Thyroid gland (tissue), 4 donors: ENCODE measurements at regions not wholly inside any gene's neighbourhood (a gene's known extent, or its start where the extent isn't known, plus 50 kb on each side); places are given as distances from the start of the nearest gene placed in this dataset.

Experiments
- DNase-seq, 2 donors: peaks; one replicate each; pipeline ENCODE4 v3.0.0-alpha.2; 2019
- H3K27ac ChIP-seq, 3 donors: fragments of 200-600 bp; sonication (generic); 1 replicate in 2 of 3; 2 replicates in 1 of 3; pipeline ENCODE4 v1.5.1; 2016 to 2019; ENCODE audit warnings: mild to moderate bottlenecking in 1 of 3, moderate library complexity in 1 of 3
- H3K27me3 ChIP-seq: fragments of 200-600 bp; sonication (generic); one replicate; pipeline ENCODE4 v1.5.1; 2019
- H3K36me3 ChIP-seq, 2 donors: fragments of 200-600 bp; sonication (generic); one replicate each; pipeline ENCODE4 v1.5.1; 2016 to 2019
- H3K4me1 ChIP-seq, 2 donors: fragments of 200-600 bp; sonication (generic); one replicate each; pipeline ENCODE4 v1.5.1; 2017 to 2019
- H3K4me3 ChIP-seq, 3 donors: fragments of 200-600 bp; sonication (generic); replicated peaks in 1 of 3; 1 replicate in 2 of 3; 2 replicates in 1 of 3; pipeline ENCODE4 v1.5.1; 2016; ENCODE audit warnings: mild to moderate bottlenecking in 1 of 3
- H3K9me3 ChIP-seq: fragments of 200-600 bp; sonication (generic); one replicate; pipeline ENCODE4 v1.5.1; 2017
- POLR2A ChIP-seq, 2 donors: fragments of 450-650 bp; IDR thresholded peaks; one replicate each; pipeline ENCODE4 v1.6.1; 2017; ENCODE audit warnings: antibody characterized with exemption in 2 of 2, mild to moderate bottlenecking in 2 of 2, moderate library complexity in 1 of 2
- WGBS, 2 donors: methylation state at CpG; one replicate each; pipeline ENCODE4 v1.1.5; 2017; 5-methylcytosine and 5-hydroxymethylcytosine counted together
- intact Hi-C: fragments of 100-400 bp; cut with DNase I; formaldehyde crosslinking; loops from one replicate; pipeline ENCODE4 v1.15.1; 2023
- TF ChIP-seq, protein P1 (sequence below), 6 experiments: fragments of 200-600 bp in 3 of 6; fragments of 450-650 bp in 3 of 6; sonication (generic) in 3 of 6; IDR thresholded peaks; one replicate each; pipeline ENCODE4 v1.5.1; 2016 to 2019; ENCODE audit warnings: antibody characterized with exemption in 6 of 6, mild to moderate bottlenecking in 2 of 6, inconsistent platforms in 1 of 6, moderate library complexity in 1 of 6

- no peak for DNase-seq
- peaks cover 0 to 7% of the 10 kb centered on the region in 2 donors for H3K4me1 ChIP-seq
- intact Hi-C loops, result no loop called here
- H3K27ac ChIP-seq, result no peak overlapping the region
- TF ChIP-seq, protein P1, sequence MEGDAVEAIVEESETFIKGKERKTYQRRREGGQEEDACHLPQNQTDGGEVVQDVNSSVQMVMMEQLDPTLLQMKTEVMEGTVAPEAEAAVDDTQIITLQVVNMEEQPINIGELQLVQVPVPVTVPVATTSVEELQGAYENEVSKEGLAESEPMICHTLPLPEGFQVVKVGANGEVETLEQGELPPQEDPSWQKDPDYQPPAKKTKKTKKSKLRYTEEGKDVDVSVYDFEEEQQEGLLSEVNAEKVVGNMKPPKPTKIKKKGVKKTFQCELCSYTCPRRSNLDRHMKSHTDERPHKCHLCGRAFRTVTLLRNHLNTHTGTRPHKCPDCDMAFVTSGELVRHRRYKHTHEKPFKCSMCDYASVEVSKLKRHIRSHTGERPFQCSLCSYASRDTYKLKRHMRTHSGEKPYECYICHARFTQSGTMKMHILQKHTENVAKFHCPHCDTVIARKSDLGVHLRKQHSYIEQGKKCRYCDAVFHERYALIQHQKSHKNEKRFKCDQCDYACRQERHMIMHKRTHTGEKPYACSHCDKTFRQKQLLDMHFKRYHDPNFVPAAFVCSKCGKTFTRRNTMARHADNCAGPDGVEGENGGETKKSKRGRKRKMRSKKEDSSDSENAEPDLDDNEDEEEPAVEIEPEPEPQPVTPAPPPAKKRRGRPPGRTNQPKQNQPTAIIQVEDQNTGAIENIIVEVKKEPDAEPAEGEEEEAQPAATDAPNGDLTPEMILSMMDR (IDR thresholded peaks at IDR 0.05), result no peak
- no peak for TF ChIP-seq POLR2A (IDR thresholded peaks at IDR 0.05)
- no peaks in the 10 kb centered on the region for H3K36me3 ChIP-seq
- 69 to 78% methylated on average over 2 of the region's 2 CpGs for WGBS, 2 donors
- H3K9me3 ChIP-seq, result no peaks in the 10 kb centered on the region
- H3K27me3 ChIP-seq, result no peaks in the 10 kb centered on the region
- no peak overlapping the region for H3K4me3 ChIP-seq
These were observed 414.0 kb upstream of the TNP1 start for GRCh38 chr2:217273851-217274250.

- WGBS, 2 donors, result 93 to 95% methylated on average over 4 of the region's 4 CpGs
These were observed 413.3 kb upstream of the TNP1 start for GRCh38 chr2:217273162-217273561.

GRCh38 chr2:217271813-217272212, 411.9 kb upstream of the TNP1 start:
- H3K4me1 ChIP-seq, result peaks cover 0 to 7% of the 10 kb centered on the region in 2 donors
- intact Hi-C loops, result no loop called here
- 85 to 92% methylated on average over 3 of the region's 3 CpGs for WGBS, 2 donors
- H3K4me3 ChIP-seq, result no peak overlapping the region
- no peak overlapping the region for H3K27ac ChIP-seq
- no peaks in the 10 kb centered on the region for H3K9me3 ChIP-seq
- no peaks in the 10 kb centered on the region for H3K27me3 ChIP-seq
- DNase-seq, result no peak
- TF ChIP-seq, protein P1 (IDR thresholded peaks at IDR 0.05), result no peak
- TF ChIP-seq POLR2A (IDR thresholded peaks at IDR 0.05), result no peak
- H3K36me3 ChIP-seq, result no peaks in the 10 kb centered on the region

More at GRCh38 chr2:217273162-217273561, 413.3 kb upstream of the TNP1 start:
- no peaks in the 10 kb centered on the region for H3K36me3 ChIP-seq
- DNase-seq, result no peak
- TF ChIP-seq POLR2A (IDR thresholded peaks at IDR 0.05), result no peak
- TF ChIP-seq, protein P1 (IDR thresholded peaks at IDR 0.05), result no peak
- H3K4me3 ChIP-seq, result no peak overlapping the region
- H3K4me1 ChIP-seq, result peaks cover 0 to 7% of the 10 kb centered on the region in 2 donors
- no peak overlapping the region for H3K27ac ChIP-seq
- no peaks in the 10 kb centered on the region for H3K27me3 ChIP-seq
- H3K9me3 ChIP-seq, result no peaks in the 10 kb centered on the region
- intact Hi-C loops, result no loop called here

DNA sequence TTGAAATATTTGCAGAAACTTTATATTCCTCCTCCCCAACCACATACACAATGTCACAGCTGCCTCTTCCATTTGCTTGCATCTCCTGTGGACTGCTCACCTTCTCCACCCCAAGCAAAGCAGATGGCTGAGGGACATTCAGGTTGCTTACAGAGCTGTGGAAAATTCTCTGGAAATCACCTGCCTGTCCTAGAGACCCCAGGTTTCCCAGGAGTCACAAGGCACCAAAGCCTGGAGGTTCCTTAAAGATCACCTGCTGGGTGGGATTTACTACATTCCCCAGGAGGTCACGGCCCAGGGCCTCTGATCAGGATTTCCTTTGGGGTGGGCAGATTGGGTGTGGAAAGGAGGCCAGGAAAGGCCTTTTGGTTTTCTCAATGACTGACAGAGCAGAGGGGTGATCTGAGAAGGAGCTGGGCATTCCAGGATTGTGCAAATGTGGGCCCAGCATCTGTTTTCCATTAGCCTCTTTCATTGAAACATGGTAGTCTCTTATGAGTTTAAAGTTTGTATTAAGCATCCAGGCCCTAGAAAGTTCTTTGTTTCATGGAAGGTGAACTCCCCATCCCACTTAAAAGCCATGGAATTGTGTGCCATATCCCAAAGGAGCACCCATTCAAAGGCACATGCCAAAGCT, 410.7 kb upstream of the TNP1 start:
- intact Hi-C loops, result no loop called here
- 90 to 91% methylated on average over 1 of the region's 1 CpG for WGBS, 2 donors
- no peak for DNase-seq

More for the DNA sequence above, 410.7 kb upstream of the TNP1 start:
- Histone ChIP-seq H3K27ac (no peak overlapping the region), H3K36me3 (no peaks in the 10 kb centered on the region), H3K9me3 (no peaks in the 10 kb centered on the region), H3K27me3 (no peaks in the 10 kb centered on the region), H3K4me3 (no peak overlapping the region), H3K4me1 (peaks cover 0 to 7% of the 10 kb centered on the region in 2 donors)
- no peak for TF ChIP-seq POLR2A (IDR thresholded peaks at IDR 0.05)
- TF ChIP-seq, protein P1 (IDR thresholded peaks at IDR 0.05), result no peak
